ENCODE measurements at regions not wholly inside any gene's neighbourhood (a gene's known extent, or its start where the extent isn't known, plus 50 kb on each side); places are given as distances from the start of the nearest gene placed in this dataset.
"Not testable (repeated sequence)": the region's sequence is repeated elsewhere in the genome, so short reads cannot be mapped to it uniquely, and the experiment has no call there.

- no peak for DNase-seq
These were observed 565.4 kb downstream of the GRXCR1 start for GRCh38 chr4:43457866-43458265.

GRCh38 chr4:43458293-43458692, 565.8 kb downstream of the GRXCR1 start:
- no peak for DNase-seq

- DNase-seq, result no peak
These were observed 579.4 kb downstream of the GRXCR1 start for GRCh38 chr4:43471950-43472349.

- DNase-seq, result no peak
These were observed 589.0 kb downstream of the GRXCR1 start for GRCh38 chr4:43481526-43481925.

GRCh38 chr4:43485196-43485595, 592.7 kb downstream of the GRXCR1 start:
- no peak for DNase-seq

- DNase-seq, result no peak
These were observed 603.7 kb downstream of the GRXCR1 start for GRCh38 chr4:43496188-43496587.

- no peak for DNase-seq
These were observed 604.1 kb downstream of the GRXCR1 start for GRCh38 chr4:43496602-43497001.

- not testable (repeated sequence) for DNase-seq
These were observed 613.3 kb downstream of the GRXCR1 start for GRCh38 chr4:43505823-43506222.

- DNase-seq, result no peak
These were observed 619.7 kb downstream of the GRXCR1 start for GRCh38 chr4:43512253-43512652.

- DNase-seq, result no peak
These were observed 633.1 kb downstream of the GRXCR1 start for GRCh38 chr4:43525646-43526045.

GRCh38 chr4:43547561-43547960, 655.0 kb downstream of the GRXCR1 start:
- DNase-seq, result no peak

- no peak for DNase-seq
These were observed 658.6 kb downstream of the GRXCR1 start for GRCh38 chr4:43550981-43551627.

- no peak for DNase-seq
These were observed 663.7 kb downstream of the GRXCR1 start for GRCh38 chr4:43556262-43556661.

- no peak for DNase-seq
These were observed 667.5 kb downstream of the GRXCR1 start for GRCh38 chr4:43560047-43560446.

GRCh38 chr4:43564107-43564506, 671.6 kb downstream of the GRXCR1 start:
- no peak for DNase-seq

GRCh38 chr4:43564591-43564990, 672.1 kb downstream of the GRXCR1 start:
- no peak for DNase-seq

GRCh38 chr4:43567644-43568043, 675.1 kb downstream of the GRXCR1 start:
- DNase-seq, result no peak

- no peak for DNase-seq
These were observed 694.3 kb downstream of the GRXCR1 start for GRCh38 chr4:43586813-43587212.

GRCh38 chr4:43587758-43588157, 695.2 kb downstream of the GRXCR1 start:
- DNase-seq, result no peak

- no peak for DNase-seq
These were observed 714.9 kb downstream of the GRXCR1 start for GRCh38 chr4:43607400-43607799.

- no peak for DNase-seq
These were observed 715.4 kb downstream of the GRXCR1 start for GRCh38 chr4:43607827-43608461.

- DNase-seq, result no peak
These were observed 726.7 kb downstream of the GRXCR1 start for GRCh38 chr4:43619219-43619618.

- DNase-seq, result not testable (repeated sequence)
These were observed 745.4 kb downstream of the GRXCR1 start for GRCh38 chr4:43637893-43638292.

GRCh38 chr4:43651991-43652390, 759.5 kb downstream of the GRXCR1 start:
- no peak for DNase-seq

GRCh38 chr4:43659547-43659946, 767.0 kb downstream of the GRXCR1 start:
- not testable (repeated sequence) for DNase-seq
